Activated naive CD4-positive, alpha-beta T cell treated with anti-CD3 and anti-CD28 coated beads, Interleukin-2, amount 50 U/mL, for 24 hours (primary cell): ENCODE measurements at regions not wholly inside any gene's neighbourhood (a gene's known extent, or its start where the extent isn't known, plus 50 kb on each side); places are given as distances from the start of the nearest gene placed in this dataset.
"Not testable (repeated sequence)": the region's sequence is repeated elsewhere in the genome, so short reads cannot be mapped to it uniquely, and the experiment has no call there.

Experiments
- H3K27ac Mint-ChIP-seq: one replicate; pipeline ENCODE4 v1.8.0; 2021; ENCODE audit warnings: mild to moderate bottlenecking, mixed read lengths
- H3K27me3 Mint-ChIP-seq: one replicate; pipeline ENCODE4 v1.8.0; 2021; ENCODE audit warnings: mixed read lengths
- H3K36me3 Mint-ChIP-seq: one replicate; pipeline ENCODE4 v1.8.0; 2021; ENCODE audit warnings: mixed read lengths
- H3K4me1 Mint-ChIP-seq: one replicate; pipeline ENCODE4 v1.8.0; 2021; ENCODE audit warnings: mixed read lengths
- H3K4me3 Mint-ChIP-seq: one replicate; pipeline ENCODE4 v1.8.0; 2021; ENCODE audit warnings: mild to moderate bottlenecking, mixed read lengths
- H3K9me3 Mint-ChIP-seq: one replicate; pipeline ENCODE4 v1.8.0; 2021; ENCODE audit warnings: mixed read lengths

DNA sequence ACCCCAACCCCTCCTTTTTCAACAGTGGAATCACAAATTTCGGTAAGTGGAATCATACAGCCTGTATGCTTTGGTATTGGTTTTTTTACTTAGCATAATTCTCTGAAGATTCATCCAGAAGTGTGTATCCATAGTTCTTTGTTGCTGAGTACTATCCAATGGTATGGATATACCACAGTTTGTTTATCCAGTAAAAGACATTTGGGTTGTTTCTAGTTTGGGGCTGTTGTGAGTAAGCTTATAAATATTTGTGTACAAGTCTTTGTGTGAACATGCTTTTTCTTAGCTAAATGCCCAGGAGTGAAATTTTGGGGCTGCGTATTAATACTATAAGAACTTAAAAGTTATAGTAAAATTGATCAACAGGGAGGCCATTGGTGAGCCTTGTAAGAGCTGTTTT, 57.5 kb upstream of the GC start:
- Mint-ChIP-seq H3K4me3 (no peak overlapping the region), H3K36me3 (no peaks in the 10 kb centered on the region), H3K4me1 (no peaks in the 10 kb centered on the region), H3K27ac (no peak overlapping the region), H3K27me3 (peaks cover 1% of the 10 kb centered on the region), H3K9me3 (no peaks in the 10 kb centered on the region)

DNA sequence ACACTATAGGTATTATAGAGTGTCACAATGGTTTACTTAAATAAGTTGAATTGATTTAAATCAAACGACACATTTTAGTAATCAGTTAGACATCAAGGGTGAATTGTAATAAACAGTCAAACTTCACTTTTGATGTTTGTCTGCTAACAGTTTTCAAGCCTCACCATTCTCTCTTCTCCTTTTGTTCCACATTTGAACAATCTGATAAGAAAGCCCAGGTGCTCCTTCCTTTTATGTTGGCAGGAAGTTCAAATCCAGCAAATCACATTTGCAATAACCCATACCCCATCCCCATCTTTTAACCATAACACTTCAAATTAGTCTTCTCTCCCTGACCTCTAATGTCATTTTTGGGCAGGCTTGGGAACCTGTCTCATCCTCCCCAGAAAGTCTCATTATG, 63.4 kb upstream of the GC start:
- no peaks in the 10 kb centered on the region for H3K9me3 Mint-ChIP-seq
- H3K27ac Mint-ChIP-seq = peak overlapping the region; percentile 10
- no peaks in the 10 kb centered on the region for H3K27me3 Mint-ChIP-seq
- H3K4me1 Mint-ChIP-seq = no peaks in the 10 kb centered on the region
- no peak overlapping the region for H3K4me3 Mint-ChIP-seq
- H3K36me3 Mint-ChIP-seq = no peaks in the 10 kb centered on the region

DNA sequence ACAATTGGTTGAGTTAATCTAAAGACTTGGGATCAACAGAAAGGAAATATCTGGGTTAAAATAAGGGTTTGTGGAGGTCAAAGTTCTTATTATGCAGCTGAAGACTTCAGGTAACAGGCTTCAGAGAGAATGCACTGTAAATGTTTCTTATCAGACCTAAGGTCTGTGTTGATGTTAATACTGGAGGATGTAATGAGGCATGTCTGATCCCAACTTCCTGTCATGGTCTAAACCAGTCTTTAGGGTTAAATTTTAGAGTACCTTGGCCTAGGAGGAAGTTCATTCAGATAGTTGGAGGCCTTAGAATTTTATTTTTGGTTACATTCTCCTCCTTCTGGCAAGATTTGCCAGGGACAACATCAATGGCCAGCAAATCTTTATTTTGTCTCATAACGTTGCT, 72.1 kb upstream of the GC start:
- no peak overlapping the region for H3K27ac Mint-ChIP-seq
- peaks cover 4% of the 10 kb centered on the region for H3K9me3 Mint-ChIP-seq
- no peaks in the 10 kb centered on the region for H3K4me1 Mint-ChIP-seq
- no peaks in the 10 kb centered on the region for H3K27me3 Mint-ChIP-seq
- no peaks in the 10 kb centered on the region for H3K36me3 Mint-ChIP-seq
- no peak overlapping the region for H3K4me3 Mint-ChIP-seq

DNA sequence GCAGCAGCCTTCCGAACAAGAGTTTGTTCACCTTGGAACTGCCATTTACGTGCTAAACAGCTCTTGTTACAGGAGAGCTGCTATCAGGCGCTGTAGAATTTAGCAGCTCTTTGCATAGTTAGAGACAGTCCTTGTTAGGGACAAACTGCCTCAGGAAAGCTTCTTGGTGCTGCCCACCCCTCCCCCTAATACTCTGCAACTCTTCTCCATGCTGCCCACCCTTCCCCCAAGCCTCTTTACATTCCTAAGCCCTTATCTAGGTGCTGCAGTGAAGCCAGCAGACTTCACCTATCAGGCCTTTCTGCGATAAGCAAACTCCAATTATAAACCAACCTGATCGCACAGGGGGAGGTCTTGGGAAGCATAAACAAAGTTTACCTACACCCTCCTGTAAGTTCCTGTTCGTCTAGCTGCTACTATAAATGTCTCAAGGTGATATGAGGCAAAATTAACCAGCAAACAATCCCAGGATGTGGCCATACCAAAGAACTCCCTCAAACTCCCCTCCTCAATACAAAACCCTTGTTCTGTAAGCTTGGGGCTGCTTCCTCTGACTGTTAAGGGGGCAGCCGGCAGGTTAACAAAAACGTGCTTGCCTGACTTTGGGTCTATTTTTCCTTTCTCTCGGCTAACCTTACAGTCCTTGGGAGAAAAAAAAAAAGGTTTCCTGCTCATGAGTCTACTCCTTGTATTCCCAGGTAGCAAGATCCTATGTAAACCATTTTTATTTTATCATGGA, 74.0 kb upstream of the GC start:
- Mint-ChIP-seq H3K36me3 (no peaks in the 10 kb centered on the region), H3K27me3 (no peaks in the 10 kb centered on the region), H3K4me3 (no peak overlapping the region)

DNA sequence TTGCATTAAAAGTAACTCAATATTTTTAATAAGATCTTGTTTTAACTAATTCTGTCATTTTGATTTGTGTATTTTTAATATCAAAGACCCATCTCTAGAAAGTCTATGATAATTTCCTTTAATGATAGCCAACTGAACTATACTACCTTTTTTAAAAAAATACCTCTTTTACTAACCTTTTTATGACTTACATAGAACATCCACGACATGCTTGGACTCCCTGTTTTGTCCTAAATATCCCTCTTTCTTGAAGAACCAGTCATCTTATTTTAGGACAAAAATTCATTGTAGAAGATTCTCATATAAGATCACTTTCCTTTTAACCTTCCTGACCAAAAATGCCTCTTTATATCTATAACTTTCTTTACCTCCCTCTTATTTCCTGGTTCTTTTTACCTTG, 76.8 kb upstream of the GC start:
- Mint-ChIP-seq H3K4me3 (no peak overlapping the region), H3K27ac (no peak overlapping the region), H3K27me3 (peaks cover 2% of the 10 kb centered on the region), H3K4me1 (no peaks in the 10 kb centered on the region), H3K36me3 (no peaks in the 10 kb centered on the region), H3K9me3 (peaks cover 10% of the 10 kb centered on the region)

More for the DNA sequence above, 74.0 kb upstream of the GC start:
- no peaks in the 10 kb centered on the region for H3K4me1 Mint-ChIP-seq
- H3K27ac Mint-ChIP-seq = no peak overlapping the region
- peaks cover 4% of the 10 kb centered on the region for H3K9me3 Mint-ChIP-seq

DNA sequence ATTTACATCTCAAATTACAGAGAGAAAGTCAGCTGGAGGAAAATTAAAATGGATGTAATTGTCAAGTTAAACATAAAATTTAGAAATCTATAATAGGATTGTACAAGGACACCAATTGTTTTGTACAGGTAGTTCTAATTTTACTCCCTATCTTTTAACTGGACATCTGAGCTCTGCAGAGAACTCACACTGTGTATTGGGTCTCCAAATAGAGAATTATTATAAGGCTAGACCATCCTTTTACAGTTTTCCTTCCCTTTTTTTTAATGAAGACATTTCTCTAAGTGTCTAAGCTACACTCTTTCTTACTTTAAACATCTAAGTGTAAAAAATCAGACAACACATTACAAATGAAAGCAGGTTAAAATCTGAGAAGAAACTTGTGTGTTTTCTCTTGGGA, 78.4 kb upstream of the GC start:
- Mint-ChIP-seq H3K36me3 (no peaks in the 10 kb centered on the region), H3K4me1 (no peaks in the 10 kb centered on the region), H3K27ac (no peak overlapping the region)

DNA sequence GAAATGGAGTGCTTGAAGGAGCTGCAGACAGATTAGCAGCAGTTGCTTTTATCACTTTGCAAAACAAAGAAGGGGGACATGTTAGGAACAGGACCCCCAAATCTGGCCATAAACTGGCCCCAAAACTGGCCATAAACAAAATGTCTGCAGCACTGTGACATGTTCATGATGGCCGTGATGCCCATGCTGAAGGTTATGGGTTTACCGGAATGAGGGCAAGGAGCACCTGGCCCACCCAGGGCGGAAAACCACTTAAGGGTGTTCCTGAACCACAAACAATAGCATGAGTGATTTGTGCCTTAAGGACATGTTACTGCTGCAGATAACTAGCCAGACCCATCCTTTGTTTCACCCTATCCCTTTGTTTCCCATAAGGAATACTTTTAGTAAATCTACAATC, 79.6 kb upstream of the GC start:
- Mint-ChIP-seq H3K27me3 (peaks cover 2% of the 10 kb centered on the region), H3K4me1 (no peaks in the 10 kb centered on the region), H3K9me3 (peaks cover 10% of the 10 kb centered on the region), H3K36me3 (no peaks in the 10 kb centered on the region), H3K4me3 (no peak overlapping the region), H3K27ac (no peak overlapping the region)

More for the DNA sequence above, 78.4 kb upstream of the GC start:
- Mint-ChIP-seq H3K9me3 (peaks cover 10% of the 10 kb centered on the region), H3K27me3 (peaks cover 2% of the 10 kb centered on the region), H3K4me3 (no peak overlapping the region)

DNA sequence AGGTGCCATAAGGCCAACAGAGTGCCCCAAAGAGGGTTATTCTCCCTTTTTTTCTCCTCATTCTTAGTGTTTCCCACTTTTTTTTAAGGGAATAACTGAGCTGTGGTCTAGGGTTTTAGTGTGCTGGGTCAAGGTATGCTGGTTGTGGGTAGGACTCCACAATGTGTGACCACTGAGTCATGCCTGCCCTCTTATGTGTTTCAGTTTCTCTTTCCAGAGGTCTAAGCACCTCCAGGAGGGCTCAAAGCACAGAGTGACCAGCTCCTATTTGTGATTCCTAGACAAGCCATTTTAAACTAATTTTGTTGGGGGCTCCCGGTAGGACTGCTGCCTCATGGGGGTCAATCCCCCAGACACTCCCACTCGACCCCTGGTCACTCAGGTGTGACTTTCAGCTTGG, 80.5 kb upstream of the GC start:
- Mint-ChIP-seq H3K36me3 (no peaks in the 10 kb centered on the region), H3K9me3 (peaks cover 10% of the 10 kb centered on the region), H3K27me3 (peaks cover 3% of the 10 kb centered on the region), H3K4me3 (no peak overlapping the region), H3K27ac (no peak overlapping the region), H3K4me1 (no peaks in the 10 kb centered on the region)

DNA sequence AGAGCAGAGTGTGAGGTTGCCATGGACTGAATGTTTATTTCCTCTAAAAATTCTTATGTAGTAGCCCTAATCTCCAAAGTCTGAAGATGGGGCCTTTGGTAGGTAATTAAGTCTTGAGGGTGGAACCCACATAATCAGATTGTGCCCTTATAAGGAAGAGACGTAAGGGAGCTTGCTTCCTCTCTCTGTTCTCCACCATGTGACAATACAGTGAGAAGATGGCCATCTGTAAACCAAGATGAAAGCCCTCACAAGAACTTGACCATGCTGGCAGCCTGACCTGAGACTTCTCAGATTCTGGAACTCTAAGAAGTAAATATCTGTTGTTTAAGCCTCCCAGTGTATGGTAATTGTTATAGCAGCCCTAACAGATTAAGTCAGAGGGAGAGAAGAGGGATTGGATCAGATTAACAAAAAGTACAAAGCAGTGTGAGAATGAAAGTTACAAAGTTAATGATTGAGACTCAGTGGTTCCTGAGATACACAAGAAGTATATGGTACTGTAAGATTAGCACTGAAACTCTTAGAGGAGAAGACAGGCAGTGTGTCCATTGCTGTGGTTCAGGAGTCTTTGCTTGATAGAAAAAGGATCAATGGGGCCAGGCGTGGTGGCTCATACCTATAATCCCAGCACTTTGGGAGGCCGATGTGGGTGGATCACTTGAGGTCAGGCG, 82.5 kb upstream of the GC start:
- H3K27me3 Mint-ChIP-seq = peaks cover 3% of the 10 kb centered on the region

DNA sequence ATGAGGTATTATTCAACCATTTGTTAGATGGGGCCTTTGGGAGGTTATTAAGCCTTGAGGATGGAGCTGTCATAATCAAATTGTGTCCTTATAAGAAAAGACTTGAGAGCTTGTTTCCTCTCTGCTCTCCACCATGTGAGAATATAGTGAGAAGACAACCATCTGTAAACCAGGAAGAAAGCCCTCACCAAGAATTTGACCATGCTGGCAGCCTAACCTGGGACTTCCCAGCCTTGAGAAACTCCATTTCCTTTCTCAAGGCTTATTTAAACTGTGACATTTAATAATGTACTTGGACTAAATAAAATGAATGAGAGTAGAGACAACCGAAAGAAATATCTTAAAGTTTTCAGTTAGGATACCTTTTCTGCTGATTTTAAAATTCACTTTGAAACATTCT, 83.7 kb upstream of the GC start:
- Mint-ChIP-seq H3K36me3 (no peaks in the 10 kb centered on the region), H3K9me3 (peaks cover 6% of the 10 kb centered on the region), H3K27me3 (peaks cover 3% of the 10 kb centered on the region), H3K27ac (no peak overlapping the region), H3K4me1 (no peaks in the 10 kb centered on the region), H3K4me3 (no peak overlapping the region)

More for the DNA sequence above, 82.5 kb upstream of the GC start:
- Mint-ChIP-seq H3K4me1 (no peaks in the 10 kb centered on the region), H3K4me3 (no peak overlapping the region), H3K36me3 (no peaks in the 10 kb centered on the region), H3K27ac (no peak overlapping the region), H3K9me3 (peaks cover 6% of the 10 kb centered on the region)

DNA sequence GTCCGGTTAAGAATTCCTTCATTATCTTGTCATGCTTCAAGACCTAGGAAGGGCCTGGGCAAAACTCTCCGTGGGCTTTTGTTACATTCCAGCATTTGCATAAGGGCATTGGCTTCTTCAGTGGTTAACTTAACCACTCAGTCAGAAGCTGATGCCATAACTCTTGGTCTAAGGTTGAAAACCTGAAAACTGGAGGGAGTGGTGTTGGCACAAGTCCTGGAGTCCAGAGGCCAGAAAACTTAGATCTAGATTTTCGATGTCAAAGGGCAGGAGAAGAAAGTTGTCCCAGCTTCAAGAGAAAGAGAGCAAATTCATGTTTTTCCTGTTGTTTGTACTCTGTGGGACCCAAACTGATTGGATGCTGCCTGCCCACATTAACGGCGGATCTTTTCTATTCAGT, 86.6 kb upstream of the GC start:
- H3K36me3 Mint-ChIP-seq = no peaks in the 10 kb centered on the region
- no peaks in the 10 kb centered on the region for H3K4me1 Mint-ChIP-seq
- H3K9me3 Mint-ChIP-seq = peaks cover 1% of the 10 kb centered on the region
- H3K27me3 Mint-ChIP-seq = peaks cover 1% of the 10 kb centered on the region
- no peak overlapping the region for H3K27ac Mint-ChIP-seq
- H3K4me3 Mint-ChIP-seq = no peak overlapping the region

DNA sequence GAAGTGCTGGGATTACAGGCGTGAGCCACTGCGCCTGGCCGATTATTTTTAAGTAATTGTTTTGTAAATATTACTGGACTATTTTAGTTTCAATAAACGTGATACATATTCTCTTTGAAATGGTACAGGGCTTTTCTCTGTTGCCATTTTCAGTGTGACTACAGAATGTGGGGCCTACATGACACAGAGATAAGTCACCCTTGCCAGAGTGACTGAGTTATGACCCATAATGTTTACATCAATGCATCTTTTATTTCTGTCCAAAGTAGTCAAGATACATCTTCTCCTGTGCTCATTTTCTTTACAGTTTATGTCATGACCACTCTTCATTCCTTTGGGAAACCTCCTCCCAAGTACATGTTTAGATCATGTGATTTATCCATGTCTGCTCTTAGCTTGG, 88.3 kb upstream of the GC start:
- H3K4me3 Mint-ChIP-seq = no peak overlapping the region
- no peak overlapping the region for H3K27ac Mint-ChIP-seq
- H3K4me1 Mint-ChIP-seq = no peaks in the 10 kb centered on the region
- H3K9me3 Mint-ChIP-seq = no peaks in the 10 kb centered on the region
- H3K27me3 Mint-ChIP-seq = peaks cover 1% of the 10 kb centered on the region
- no peaks in the 10 kb centered on the region for H3K36me3 Mint-ChIP-seq

DNA sequence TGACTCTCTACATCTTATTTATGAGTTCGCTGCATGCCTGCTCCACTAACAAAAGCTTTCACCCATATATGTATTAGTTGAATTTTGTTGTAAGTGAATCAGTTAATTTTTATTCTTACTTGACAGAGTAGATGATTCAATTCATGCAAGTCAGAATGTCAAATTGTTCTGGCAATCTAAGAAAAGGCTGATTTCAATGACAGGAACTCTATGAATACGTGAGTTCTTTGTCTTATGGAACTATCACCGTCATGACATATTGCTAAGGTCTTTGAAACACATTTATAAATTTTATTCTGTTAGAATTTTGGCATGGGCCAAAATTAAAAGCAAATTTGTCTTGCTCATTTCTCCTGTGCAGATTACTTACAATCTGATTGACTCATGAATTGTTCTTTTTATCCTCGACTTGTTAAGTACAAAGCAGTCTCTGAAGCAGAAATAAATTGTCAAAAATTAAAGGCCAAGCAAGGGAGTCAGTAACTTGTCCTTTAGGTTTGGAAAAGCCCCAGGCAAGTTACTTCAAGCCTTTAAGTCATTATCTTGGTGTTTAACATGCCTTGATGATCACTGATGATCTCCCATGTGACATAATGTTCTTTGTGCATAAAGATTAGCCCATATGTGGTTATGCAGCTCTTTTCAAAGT, 89.0 kb upstream of the GC start:
- no peak overlapping the region for H3K4me3 Mint-ChIP-seq
- peaks cover 1% of the 10 kb centered on the region for H3K27me3 Mint-ChIP-seq
- H3K36me3 Mint-ChIP-seq = no peaks in the 10 kb centered on the region
- no peak overlapping the region for H3K27ac Mint-ChIP-seq
- no peaks in the 10 kb centered on the region for H3K9me3 Mint-ChIP-seq
- no peaks in the 10 kb centered on the region for H3K4me1 Mint-ChIP-seq

DNA sequence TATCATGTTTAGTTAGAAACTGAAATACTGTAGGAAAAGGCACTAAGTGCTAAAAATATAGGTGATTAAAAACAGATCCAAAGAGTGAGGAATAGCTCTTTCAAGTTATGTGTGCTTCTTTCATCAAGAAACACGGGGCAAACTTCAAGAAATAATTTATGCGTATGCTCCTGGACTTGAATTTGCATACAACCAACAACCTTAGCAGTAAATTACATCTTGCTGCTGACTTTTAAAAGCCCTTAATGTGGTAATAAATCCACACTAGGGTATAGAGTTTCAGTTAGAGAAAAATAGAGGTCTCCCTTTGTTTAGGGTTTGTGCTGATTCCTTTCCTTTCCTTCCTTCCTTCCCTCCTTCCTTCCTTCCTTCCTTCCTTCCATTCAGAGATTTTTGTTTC, 94.5 kb upstream of the GC start:
- Mint-ChIP-seq H3K9me3 (no peaks in the 10 kb centered on the region), H3K4me1 (no peaks in the 10 kb centered on the region), H3K27ac (no peak overlapping the region), H3K36me3 (no peaks in the 10 kb centered on the region), H3K27me3 (no peaks in the 10 kb centered on the region), H3K4me3 (no peak overlapping the region)

DNA sequence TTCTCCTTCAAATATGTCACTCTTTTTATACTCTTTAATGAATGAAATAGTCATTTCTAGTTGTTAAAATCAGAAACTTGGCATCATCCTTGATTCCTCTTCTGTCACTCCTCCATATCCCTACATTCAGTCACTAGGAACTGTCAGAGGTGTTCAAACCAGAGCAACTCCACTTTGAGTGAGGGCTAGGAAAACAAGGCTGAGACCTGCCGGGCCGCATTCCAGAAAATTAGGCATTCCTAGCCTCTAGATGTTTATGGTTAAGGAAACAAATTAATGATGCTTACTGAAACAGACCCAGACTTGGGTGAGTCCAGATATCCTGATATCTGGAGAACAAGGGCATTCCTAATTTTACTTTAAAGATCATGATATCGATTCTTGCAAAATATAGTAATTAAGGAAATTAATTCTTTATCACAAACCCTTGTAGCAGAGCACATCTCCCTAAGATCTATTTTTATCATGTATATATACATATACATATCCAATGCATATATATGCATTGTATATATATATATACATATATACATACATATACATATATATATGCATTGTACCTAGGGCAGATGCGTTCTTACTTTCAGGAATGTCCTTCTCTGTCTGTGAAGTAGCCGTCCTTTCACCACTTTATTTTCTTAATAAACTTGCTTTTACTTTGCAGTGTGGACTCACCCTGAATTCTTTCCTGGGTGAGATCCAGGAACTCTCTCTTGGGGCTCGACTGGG, 98.4 kb upstream of the GC start:
- Mint-ChIP-seq H3K27me3 (no peaks in the 10 kb centered on the region), H3K4me1 (no peaks in the 10 kb centered on the region), H3K9me3 (no peaks in the 10 kb centered on the region), H3K4me3 (no peak overlapping the region), H3K36me3 (no peaks in the 10 kb centered on the region), H3K27ac (no peak overlapping the region)

DNA sequence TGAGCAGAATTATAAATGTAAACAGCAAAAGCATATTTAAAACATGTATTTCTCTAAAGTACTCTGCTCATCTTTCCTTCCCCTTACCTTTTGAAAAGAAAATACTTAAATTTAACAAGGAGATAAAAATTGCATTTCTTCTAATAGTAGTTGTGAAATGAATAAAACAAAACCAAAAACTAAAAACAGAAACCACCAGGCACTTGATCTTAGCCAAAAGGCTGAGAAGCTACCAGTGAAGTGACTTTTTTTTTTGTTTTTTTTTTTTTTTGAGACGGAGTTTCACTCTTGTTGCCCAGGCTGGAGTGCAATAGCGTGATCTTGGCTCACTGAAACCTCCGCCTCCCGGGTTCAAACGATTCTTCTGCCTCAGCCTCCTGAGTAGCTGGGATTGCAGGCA, 116.5 kb upstream of the GC start:
- H3K27me3 Mint-ChIP-seq, H3K4me3 Mint-ChIP-seq, H3K9me3 Mint-ChIP-seq, H3K36me3 Mint-ChIP-seq, H3K4me1 Mint-ChIP-seq, H3K27ac Mint-ChIP-seq: not testable (repeated sequence)
